ENCODE measurements at regions not wholly inside any gene's neighbourhood (a gene's known extent, or its start where the extent isn't known, plus 50 kb on each side); places are given as distances from the start of the nearest gene placed in this dataset.

DNA sequence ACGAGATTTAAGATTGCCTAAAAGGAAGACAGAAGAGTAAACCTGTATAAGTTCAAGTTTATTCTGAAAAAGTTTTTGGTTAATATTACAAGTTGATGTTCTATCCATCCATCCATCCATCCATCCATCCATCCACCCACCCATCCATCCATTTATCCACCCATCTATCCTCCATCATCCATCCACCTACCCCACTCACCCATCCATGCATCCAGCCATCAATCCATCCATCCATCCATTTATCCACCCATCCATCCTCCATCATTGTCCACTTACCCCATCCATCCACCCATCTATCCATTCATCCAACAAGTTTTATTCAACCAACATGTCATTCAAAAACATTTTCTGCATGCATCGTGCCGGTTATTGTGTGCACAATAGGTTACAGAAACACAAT is 89.3 kb downstream of the ZBTB18 start:
- TF ChIP-seq, protein P1, sequence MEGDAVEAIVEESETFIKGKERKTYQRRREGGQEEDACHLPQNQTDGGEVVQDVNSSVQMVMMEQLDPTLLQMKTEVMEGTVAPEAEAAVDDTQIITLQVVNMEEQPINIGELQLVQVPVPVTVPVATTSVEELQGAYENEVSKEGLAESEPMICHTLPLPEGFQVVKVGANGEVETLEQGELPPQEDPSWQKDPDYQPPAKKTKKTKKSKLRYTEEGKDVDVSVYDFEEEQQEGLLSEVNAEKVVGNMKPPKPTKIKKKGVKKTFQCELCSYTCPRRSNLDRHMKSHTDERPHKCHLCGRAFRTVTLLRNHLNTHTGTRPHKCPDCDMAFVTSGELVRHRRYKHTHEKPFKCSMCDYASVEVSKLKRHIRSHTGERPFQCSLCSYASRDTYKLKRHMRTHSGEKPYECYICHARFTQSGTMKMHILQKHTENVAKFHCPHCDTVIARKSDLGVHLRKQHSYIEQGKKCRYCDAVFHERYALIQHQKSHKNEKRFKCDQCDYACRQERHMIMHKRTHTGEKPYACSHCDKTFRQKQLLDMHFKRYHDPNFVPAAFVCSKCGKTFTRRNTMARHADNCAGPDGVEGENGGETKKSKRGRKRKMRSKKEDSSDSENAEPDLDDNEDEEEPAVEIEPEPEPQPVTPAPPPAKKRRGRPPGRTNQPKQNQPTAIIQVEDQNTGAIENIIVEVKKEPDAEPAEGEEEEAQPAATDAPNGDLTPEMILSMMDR (conservative IDR thresholded peaks at IDR 0.05; ENCODE audit: low read length) = no peak
- TF ChIP-seq EZH2phosphoT487 (IDR thresholded peaks at IDR 0.05; ENCODE audit: borderline replicate concordance) = no peak

Measured in Loucy (cell line).